ENCODE measurements at regions not wholly inside any gene's neighbourhood (a gene's known extent, or its start where the extent isn't known, plus 50 kb on each side); places are given as distances from the start of the nearest gene placed in this dataset.

- TF ChIP-seq CTCF (IDR thresholded peaks at IDR 0.05) (no peak), POLR2AphosphoS5 (IDR thresholded peaks at IDR 0.05; ENCODE audit: low read depth, low read length) (no peak), SIN3A (IDR thresholded peaks at IDR 0.05; ENCODE audit: borderline replicate concordance, insufficient read depth, low read depth, low read length) (no peak), TCF7L2 (IDR thresholded peaks at IDR 0.05; ENCODE audit: low read depth, low read length) (no peak)
- TF ChIP-seq, protein P1, sequence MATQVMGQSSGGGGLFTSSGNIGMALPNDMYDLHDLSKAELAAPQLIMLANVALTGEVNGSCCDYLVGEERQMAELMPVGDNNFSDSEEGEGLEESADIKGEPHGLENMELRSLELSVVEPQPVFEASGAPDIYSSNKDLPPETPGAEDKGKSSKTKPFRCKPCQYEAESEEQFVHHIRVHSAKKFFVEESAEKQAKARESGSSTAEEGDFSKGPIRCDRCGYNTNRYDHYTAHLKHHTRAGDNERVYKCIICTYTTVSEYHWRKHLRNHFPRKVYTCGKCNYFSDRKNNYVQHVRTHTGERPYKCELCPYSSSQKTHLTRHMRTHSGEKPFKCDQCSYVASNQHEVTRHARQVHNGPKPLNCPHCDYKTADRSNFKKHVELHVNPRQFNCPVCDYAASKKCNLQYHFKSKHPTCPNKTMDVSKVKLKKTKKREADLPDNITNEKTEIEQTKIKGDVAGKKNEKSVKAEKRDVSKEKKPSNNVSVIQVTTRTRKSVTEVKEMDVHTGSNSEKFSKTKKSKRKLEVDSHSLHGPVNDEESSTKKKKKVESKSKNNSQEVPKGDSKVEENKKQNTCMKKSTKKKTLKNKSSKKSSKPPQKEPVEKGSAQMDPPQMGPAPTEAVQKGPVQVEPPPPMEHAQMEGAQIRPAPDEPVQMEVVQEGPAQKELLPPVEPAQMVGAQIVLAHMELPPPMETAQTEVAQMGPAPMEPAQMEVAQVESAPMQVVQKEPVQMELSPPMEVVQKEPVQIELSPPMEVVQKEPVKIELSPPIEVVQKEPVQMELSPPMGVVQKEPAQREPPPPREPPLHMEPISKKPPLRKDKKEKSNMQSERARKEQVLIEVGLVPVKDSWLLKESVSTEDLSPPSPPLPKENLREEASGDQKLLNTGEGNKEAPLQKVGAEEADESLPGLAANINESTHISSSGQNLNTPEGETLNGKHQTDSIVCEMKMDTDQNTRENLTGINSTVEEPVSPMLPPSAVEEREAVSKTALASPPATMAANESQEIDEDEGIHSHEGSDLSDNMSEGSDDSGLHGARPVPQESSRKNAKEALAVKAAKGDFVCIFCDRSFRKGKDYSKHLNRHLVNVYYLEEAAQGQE (IDR thresholded peaks at IDR 0.05; ENCODE audit: insufficient read depth in 1 of 2, low read depth in 2 of 2, low read length in 1 of 2): no peak
Measured at GRCh38 chr5:6822556-6823343, 109.5 kb downstream of the TENT4A start.

All from Panc1 (cell line).